ENCODE measurements at regions not wholly inside any gene's neighbourhood (a gene's known extent, or its start where the extent isn't known, plus 50 kb on each side); places are given as distances from the start of the nearest gene placed in this dataset.
"Not testable (repeated sequence)": the region's sequence is repeated elsewhere in the genome, so short reads cannot be mapped to it uniquely, and the experiment has no call there.

- no peak for DNase-seq
Measured at GRCh38 chr14:104404922-104405321, 174.6 kb upstream of the C14orf180 start.

- no peak for DNase-seq
Measured at GRCh38 chr14:104405360-104406226, 174.0 kb upstream of the C14orf180 start.

- no peak for DNase-seq
Measured at GRCh38 chr14:104406831-104407230, 172.7 kb upstream of the C14orf180 start.

- no peak for DNase-seq
Measured at GRCh38 chr14:104416383-104416782, 163.2 kb upstream of the C14orf180 start.

- DNase-seq, result no peak
Measured at GRCh38 chr14:104419865-104420505, 159.6 kb upstream of the C14orf180 start.

GRCh38 chr14:104420523-104420922 is 159.0 kb upstream of the C14orf180 start:
- not testable (repeated sequence) for DNase-seq

- no peak for DNase-seq
Measured at GRCh38 chr14:104420990-104421389, 158.6 kb upstream of the C14orf180 start.

- no peak for DNase-seq
Measured at GRCh38 chr14:104421401-104421821, 158.2 kb upstream of the C14orf180 start.

GRCh38 chr14:104421892-104422828 is 157.4 kb upstream of the C14orf180 start:
- DNase-seq, result no peak

- no peak for DNase-seq
Measured at GRCh38 chr14:104422837-104423681, 156.5 kb upstream of the C14orf180 start.

GRCh38 chr14:104423701-104424405 is 155.7 kb upstream of the C14orf180 start:
- DNase-seq, result no peak

GRCh38 chr14:104424406-104425072 is 155.0 kb upstream of the C14orf180 start:
- DNase-seq, result no peak

- DNase-seq, result no peak
Measured at GRCh38 chr14:104425171-104425681, 154.3 kb upstream of the C14orf180 start.

GRCh38 chr14:104425763-104426646 is 153.6 kb upstream of the C14orf180 start:
- no peak for DNase-seq

- DNase-seq, result no peak
Measured at GRCh38 chr14:104427131-104427851, 152.3 kb upstream of the C14orf180 start.

GRCh38 chr14:104428333-104428851 is 151.2 kb upstream of the C14orf180 start:
- DNase-seq, result no peak

GRCh38 chr14:104428860-104429259 is 150.7 kb upstream of the C14orf180 start:
- no peak for DNase-seq

GRCh38 chr14:104429291-104429861 is 150.2 kb upstream of the C14orf180 start:
- DNase-seq, result no peak
